Lung microvascular endothelial cell (primary cell): ENCODE measurements at regions not wholly inside any gene's neighbourhood (a gene's known extent, or its start where the extent isn't known, plus 50 kb on each side); places are given as distances from the start of the nearest gene placed in this dataset.
A peak's percentile ranks its signal among the peaks of the same experiment; 100 is the strongest.
"Not testable (repeated sequence)": the region's sequence is repeated elsewhere in the genome, so short reads cannot be mapped to it uniquely, and the experiment has no call there.

ENCODE experiments used
- DNase-seq, 2 donors: peaks; one replicate each; pipeline versions ENCODE4 v3.0.0 to v3.0.0-alpha.2; 2010; ENCODE audit warnings: low read depth in 2 of 2

DNA sequence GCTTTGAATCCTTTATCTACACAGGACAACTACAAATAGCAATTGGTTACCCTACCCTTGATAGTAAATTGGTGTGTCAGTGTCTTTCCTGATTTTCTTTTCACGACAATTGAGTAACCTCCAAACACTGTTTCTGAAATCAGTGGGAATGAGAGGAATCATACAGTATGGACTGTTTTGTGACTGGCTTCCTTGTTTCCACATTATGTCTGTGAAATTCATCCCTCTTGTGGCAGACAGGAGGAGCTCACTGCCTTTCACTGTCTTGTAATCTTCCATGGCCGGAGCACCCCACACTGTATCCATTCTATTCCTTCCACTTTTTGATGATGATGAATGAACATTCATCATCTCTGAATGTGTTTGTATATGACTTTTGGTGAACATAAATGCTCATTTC, 164.0 kb upstream of the PZP start:
- DNase-seq, result peak; percentile 30 to 48

DNA sequence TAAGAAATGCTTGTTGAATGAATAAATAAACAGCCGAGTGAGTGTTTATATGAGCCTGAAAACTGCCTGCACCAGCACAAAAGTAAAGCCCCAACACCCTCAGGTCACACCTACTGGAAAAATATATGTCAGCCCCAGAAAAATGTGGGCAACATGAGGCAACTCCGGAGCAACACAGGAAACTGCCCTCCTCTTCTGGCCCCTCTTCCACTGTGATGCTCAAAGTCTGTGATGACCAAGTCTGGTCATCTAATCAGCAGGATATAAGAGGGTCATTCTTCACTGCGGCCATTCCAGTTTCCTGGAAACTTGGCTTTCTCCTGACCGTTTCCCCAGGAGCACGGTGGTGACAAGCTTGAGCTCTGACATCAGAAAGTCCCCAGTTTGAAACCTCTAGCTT, 159.6 kb upstream of the PZP start:
- DNase-seq, result no peak

DNA sequence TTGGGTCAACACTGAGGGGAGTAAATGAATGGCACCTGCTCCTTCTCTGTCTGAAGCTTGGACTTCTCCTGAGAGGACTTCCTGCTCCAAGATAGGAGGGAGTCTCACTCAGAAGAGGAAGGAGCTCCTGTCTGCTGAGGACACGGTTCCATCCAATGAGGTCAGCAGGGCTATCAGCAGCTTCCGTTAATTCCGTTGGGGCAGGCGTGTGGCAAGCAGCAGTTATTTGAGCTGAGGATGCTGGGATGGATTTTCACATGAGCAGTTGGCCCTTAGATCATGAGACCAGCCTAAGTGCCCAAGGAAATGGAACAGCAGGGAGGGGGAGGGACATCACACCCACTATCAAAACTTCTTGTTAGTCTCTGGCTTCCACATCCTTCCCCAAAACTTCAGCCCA, 159.0 kb upstream of the PZP start:
- DNase-seq, result no peak

DNA sequence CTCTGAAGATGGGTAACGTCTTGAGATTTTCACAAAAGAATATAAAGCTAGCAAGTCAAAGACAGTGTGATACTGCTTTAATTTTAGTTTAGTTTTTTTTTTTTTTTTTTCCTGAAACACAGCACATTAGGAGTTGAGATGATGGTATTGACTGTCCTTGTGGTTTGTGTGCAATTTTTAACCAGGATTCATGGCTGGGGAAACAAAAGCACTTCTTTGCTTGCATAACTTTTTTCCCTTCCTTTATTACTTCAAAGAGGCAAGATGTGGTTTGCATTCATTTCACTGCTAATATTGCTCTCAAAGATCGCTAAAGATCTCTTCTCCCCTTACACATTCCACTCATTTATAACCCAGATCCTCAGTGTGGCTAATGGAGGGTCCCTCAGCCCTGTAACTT, 157.1 kb upstream of the PZP start:
- DNase-seq, result no peak

- no peak for DNase-seq
Observed at GRCh38 chr12:9364224-9365176, 156.3 kb upstream of the PZP start.

DNA sequence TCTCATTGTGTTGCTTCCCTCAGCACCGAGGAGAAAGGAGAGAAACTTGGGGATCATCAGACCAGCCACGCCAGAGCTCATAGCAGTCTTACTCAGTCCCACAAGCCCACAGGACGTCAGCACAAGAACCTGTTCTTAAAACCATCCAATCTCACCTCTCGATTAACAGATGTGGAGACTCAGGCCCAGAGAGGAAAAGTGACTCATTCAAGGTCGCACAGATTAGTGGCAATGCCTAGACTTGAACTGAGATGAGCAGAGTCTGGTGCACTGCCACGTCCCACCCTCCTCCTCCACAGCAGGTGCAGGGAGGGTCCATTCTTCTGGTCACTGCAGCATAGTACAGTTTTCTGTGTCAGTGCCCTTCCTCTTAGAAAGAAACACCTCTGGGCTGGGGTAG, 154.9 kb upstream of the PZP start:
- DNase-seq, result no peak

DNA sequence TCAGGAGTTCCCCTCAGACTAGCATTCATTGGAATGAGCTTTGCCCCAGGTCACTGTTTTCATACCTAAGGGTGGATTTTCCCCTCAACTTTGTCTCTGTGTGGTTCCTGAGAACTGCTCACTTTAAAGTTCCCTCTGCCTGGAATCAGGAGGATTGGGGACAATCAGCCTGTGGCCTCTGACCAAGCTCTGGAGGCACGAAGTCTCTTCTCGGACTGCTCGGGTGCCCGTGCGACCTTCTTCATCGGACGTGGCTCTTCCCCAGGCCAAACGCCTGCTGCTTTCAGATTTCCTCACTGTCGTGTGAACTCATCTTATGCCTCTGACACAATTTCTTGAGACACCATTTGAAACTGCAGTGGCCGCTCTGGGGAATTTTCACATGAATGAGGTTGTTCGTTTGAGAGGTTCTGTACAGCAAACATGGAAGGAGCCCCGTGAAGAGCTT, 153.7 kb upstream of the PZP start:
- DNase-seq, result no peak

GRCh38 chr12:9354009-9354754, 146.0 kb upstream of the PZP start:
- DNase-seq, result not testable (repeated sequence)

GRCh38 chr12:9351136-9351535, 142.9 kb upstream of the PZP start:
- no peak for DNase-seq

DNA sequence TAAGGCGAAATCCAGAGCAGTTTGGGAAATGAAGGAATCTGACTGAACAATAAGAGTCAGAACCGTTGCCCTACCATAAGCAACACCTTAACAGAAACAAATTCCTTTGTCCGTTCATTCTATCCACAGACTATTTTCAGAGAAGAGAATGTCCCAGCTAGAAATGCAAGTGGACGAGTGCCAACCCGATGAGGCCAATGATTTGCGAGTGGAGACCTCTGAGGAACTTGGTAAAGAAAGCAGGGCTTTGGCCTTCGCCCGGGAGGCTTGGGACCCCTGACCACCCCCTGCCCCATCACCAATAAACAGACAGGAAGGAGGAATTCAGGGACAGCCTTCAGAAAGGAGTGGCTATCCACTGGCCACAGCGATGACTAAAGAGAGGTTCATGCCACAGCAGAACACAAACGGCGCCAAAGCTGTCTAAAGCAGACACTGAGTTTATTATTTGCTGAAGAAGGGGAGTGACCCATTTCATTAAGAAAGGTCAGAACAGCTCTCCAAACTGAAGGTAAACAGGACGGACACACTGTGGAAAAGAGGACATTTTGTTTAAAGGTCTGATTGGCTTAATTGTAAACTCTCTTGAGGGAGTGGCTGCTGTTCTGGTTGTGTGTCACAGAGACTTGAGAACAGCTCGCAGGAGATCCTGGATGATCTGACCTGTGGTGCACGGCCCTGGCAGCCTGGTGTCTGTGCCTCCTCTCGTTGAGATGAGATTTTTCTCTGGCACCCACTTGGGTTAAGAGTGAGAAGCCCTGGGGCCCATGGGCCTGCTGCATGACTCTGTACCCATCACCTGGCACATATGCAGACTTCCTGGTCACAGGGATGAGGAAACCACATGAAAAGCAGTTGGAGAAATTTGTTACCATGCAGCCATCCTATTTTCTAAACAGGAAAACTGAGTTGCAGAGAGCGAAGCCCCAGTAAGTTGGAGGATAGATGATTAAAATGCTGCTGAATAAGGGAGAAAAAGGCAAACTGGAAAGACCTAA, 142.0 kb upstream of the PZP start:
- DNase-seq, result no peak

- DNase-seq, result no peak
Observed at GRCh38 chr12:9348906-9349518, 140.8 kb upstream of the PZP start.

GRCh38 chr12:9347328-9348127, 139.3 kb upstream of the PZP start:
- no peak for DNase-seq

DNA sequence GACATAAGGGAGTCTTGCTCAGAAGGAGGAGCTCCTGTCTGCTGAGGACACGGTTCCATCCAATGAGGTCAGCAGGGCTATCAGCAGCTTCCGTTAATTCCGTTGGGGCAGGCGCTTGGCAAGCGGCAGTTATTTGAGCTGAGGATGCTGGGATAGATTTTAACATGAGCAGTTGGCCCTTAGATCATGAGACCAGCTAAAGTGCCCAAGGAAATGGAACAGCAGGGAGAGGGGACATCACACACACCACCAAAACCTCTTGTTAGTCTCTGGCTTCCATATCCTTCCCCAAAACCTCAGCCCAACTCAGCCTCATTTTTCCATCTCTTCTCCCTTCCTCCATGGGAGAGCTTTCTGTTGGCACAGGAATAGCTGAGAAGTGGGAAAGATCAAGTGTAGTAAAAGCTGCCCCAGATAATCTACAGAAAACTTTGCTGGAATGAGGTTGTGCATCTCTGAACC, 138.7 kb upstream of the PZP start:
- DNase-seq, result no peak

DNA sequence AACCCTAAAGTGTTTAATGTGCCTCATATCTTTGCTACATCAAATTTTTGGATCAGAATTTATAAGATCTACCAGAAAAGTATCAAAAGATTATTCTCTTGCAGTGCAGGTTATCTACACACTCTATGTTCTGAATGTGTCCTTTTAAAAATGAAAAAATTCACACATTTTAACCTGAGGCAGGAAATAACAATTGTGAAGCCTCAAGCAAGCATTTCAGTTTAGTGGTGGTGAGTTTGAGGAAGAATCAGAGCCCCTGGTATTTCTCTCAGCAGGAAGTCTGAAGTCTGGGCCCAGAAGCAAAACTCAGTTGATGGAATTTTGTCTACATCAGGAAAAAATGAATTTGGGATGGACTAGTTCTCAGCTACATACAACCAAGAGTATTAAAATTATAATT, 137.0 kb upstream of the PZP start:
- no peak for DNase-seq

DNA sequence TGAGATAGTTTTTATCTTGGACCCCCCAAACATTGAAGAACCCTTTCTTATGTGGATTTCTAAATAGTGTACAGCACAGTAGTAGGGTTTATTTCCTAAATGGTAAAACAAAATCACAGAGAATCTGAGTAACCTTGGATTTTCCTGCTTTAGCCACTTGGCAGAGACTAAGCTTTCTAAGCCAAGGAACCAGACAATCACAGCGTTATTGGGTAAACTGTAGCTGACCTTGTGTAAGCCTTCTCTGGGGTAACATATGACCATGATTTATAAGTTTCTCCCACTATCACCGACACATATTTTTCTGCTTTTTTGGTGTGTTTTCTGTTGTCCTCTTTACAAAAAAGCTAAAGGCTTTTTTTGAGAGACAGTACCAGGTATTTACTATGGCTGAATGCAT, 136.3 kb upstream of the PZP start:
- no peak for DNase-seq

DNA sequence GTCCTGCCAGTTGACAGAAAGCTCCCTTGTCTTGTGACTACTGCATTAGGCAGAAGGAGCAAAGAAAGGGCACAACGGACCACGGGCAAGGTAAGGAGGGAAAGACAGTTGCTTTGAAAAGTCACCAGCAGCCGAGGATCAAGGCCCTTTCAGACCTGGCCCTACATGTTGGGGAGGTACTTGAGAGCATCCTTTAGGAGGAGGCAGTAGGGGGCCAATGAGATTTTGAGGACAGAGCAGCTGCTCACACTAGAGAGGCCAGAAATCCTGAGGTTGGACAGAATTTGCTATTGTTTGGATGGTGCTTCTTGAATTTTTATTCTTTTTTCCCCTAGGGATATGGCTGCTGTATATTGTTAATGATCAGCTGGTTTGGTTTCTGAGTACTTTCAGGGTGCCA, 135.5 kb upstream of the PZP start:
- DNase-seq, result no peak

DNA sequence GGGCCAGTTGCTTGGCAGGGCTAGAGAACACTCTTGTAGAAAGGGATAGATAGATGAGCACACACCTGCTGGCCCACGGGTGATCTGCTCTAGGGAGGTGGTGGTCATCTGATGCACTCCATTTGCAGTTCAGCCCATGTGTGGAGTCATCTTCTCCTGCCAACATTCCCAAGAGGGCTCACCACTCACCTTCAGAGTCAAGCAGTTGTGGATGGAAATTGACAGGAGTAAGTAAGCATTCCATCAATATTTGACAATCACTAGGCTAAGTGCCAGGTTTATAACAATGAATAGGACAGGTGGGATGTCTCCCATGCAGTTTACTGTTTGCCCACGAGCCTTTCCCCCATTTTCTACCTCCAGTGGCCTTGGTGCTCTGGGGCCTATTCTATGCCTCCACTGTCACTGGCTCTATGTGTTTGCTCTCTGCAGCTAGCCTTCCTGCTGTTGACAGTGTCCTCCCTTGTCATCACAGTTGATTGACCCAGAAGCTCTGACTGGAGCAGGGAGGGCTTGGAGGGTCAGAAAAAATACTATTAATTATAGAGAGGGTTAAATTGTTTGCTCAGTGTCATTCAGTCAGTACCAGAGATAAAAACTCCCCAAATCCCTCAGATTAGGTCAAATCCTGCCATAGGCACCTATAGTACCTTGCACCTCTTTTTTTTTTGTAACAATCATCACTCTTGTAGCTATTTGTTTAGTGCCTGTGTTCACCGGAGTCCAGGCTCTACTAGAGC, 134.6 kb upstream of the PZP start:
- no peak for DNase-seq

DNA sequence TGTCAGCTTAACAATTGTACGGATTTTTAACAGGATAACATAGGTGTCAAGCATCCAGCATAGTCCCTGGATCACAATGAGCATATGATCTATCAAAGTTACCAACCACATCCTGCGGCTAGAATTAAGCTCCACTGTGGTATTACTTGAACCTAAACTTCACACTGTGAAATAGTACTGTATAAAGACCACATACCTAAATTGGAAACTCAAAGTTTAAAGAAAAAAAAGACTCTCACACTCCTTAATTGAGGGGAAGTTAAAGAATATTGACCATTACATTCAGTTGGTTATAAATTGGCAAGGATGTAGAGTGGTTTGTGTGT, 133.0 kb upstream of the PZP start:
- no peak for DNase-seq

DNA sequence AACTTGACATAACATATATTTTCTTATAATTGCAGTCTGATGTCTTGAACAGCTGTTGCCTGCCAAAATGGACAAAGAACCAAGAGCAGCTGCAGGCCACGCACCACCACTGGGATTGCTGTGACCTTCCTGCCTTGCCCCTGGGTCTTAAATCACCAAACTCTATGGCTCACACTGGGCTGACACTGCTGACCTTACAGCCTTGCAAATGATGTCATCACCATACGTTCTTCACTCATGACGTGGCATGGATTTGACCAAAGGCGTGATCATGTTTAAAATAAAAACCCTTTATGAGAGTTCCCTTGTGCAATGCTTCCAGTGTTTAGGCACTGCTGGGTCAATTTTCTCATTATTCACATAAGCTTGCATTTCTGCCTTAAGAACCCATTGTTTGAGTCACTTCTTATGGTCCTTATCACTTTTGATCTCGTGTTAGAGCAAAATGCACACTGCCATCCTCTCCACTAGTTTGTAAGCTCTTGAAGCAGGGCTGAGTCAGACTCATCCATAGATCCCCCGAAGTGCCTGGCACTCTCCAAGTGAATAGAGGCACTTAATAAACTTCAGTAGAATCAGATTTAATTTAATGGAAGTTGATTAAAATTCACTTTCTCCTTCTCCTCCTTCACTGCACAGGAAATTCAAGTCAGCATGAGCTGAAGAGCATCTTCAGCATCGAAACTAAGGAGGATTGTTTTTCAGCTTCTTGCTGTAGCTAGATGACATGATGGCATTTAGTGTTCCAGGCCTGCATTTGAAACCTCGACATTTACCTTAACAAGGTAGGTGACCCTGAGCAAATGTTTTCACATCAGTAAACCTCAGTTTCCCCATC, 132.4 kb upstream of the PZP start:
- no peak for DNase-seq
